ENCODE measurements at regions not wholly inside any gene's neighbourhood (a gene's known extent, or its start where the extent isn't known, plus 50 kb on each side); places are given as distances from the start of the nearest gene placed in this dataset.
"Not testable (repeated sequence)": the region's sequence is repeated elsewhere in the genome, so short reads cannot be mapped to it uniquely, and the experiment has no call there.

- Mint-ChIP-seq H3K27ac (no peak overlapping the region), H3K27me3 (no peaks in the 10 kb centered on the region), H3K36me3 (ENCODE audit: insufficient read depth) (no peaks in the 10 kb centered on the region)
These were observed 326.9 kb downstream of the NAF1 start for GRCh38 chr4:162839814-162840213.

GRCh38 chr4:162838671-162839070 lies 328.0 kb downstream of the NAF1 start:
- H3K4me1 Mint-ChIP-seq (ENCODE audit: low read depth), result no peaks in the 10 kb centered on the region
- no peaks in the 10 kb centered on the region for H3K36me3 Mint-ChIP-seq (ENCODE audit: insufficient read depth)
- no peak overlapping the region for H3K27ac Mint-ChIP-seq
- no peak overlapping the region for H3K4me3 Mint-ChIP-seq (ENCODE audit: low read depth)
- no peak for DNase-seq (ENCODE audit: low spot score, unreplicated experiment)
- peaks cover 13% of the 10 kb centered on the region for H3K9me3 Mint-ChIP-seq (ENCODE audit: low read depth)
- H3K27me3 Mint-ChIP-seq, result peaks cover under 1% of the 10 kb centered on the region
- TF ChIP-seq CTCF (IDR thresholded peaks at IDR 0.05; ENCODE audit: unreplicated experiment), result no peak

More at GRCh38 chr4:162839814-162840213, 326.9 kb downstream of the NAF1 start:
- no peak for TF ChIP-seq CTCF (IDR thresholded peaks at IDR 0.05; ENCODE audit: unreplicated experiment)
- H3K4me1 Mint-ChIP-seq (ENCODE audit: low read depth), result no peaks in the 10 kb centered on the region
- no peak for DNase-seq (ENCODE audit: low spot score, unreplicated experiment)
- H3K9me3 Mint-ChIP-seq (ENCODE audit: low read depth), result peaks cover 13% of the 10 kb centered on the region
- no peak overlapping the region for H3K4me3 Mint-ChIP-seq (ENCODE audit: low read depth)

GRCh38 chr4:162837679-162838078 lies 329.0 kb downstream of the NAF1 start:
- no peaks in the 10 kb centered on the region for H3K4me1 Mint-ChIP-seq (ENCODE audit: low read depth)
- TF ChIP-seq CTCF (IDR thresholded peaks at IDR 0.05; ENCODE audit: unreplicated experiment), result no peak

GRCh38 chr4:162837241-162837640 lies 329.4 kb downstream of the NAF1 start:
- peaks cover 13% of the 10 kb centered on the region for H3K9me3 Mint-ChIP-seq (ENCODE audit: low read depth)
- H3K4me3 Mint-ChIP-seq (ENCODE audit: low read depth), result no peak overlapping the region
- no peaks in the 10 kb centered on the region for H3K4me1 Mint-ChIP-seq (ENCODE audit: low read depth)
- TF ChIP-seq CTCF (IDR thresholded peaks at IDR 0.05; ENCODE audit: unreplicated experiment), result no peak
- no peak overlapping the region for H3K27ac Mint-ChIP-seq
- no peak for DNase-seq (ENCODE audit: low spot score, unreplicated experiment)
- no peaks in the 10 kb centered on the region for H3K36me3 Mint-ChIP-seq (ENCODE audit: insufficient read depth)
- peaks cover 5% of the 10 kb centered on the region for H3K27me3 Mint-ChIP-seq

More at GRCh38 chr4:162837679-162838078, 329.0 kb downstream of the NAF1 start:
- Mint-ChIP-seq H3K9me3 (ENCODE audit: low read depth) (peaks cover 13% of the 10 kb centered on the region), H3K36me3 (ENCODE audit: insufficient read depth) (no peaks in the 10 kb centered on the region), H3K27me3 (peaks cover 5% of the 10 kb centered on the region), H3K27ac (no peak overlapping the region), H3K4me3 (ENCODE audit: low read depth) (no peak overlapping the region)
- DNase-seq (ENCODE audit: low spot score, unreplicated experiment), result no peak

GRCh38 chr4:162836773-162837172 lies 329.9 kb downstream of the NAF1 start:
- peaks cover 13% of the 10 kb centered on the region for H3K9me3 Mint-ChIP-seq (ENCODE audit: low read depth)
- peaks cover 5% of the 10 kb centered on the region for H3K27me3 Mint-ChIP-seq
- H3K4me1 Mint-ChIP-seq (ENCODE audit: low read depth), result no peaks in the 10 kb centered on the region
- no peak overlapping the region for H3K27ac Mint-ChIP-seq
- H3K36me3 Mint-ChIP-seq (ENCODE audit: insufficient read depth), result no peaks in the 10 kb centered on the region
- H3K4me3 Mint-ChIP-seq (ENCODE audit: low read depth), result no peak overlapping the region
- DNase-seq (ENCODE audit: low spot score, unreplicated experiment), result no peak
- no peak for TF ChIP-seq CTCF (IDR thresholded peaks at IDR 0.05; ENCODE audit: unreplicated experiment)

- DNase-seq (ENCODE audit: low spot score, unreplicated experiment), result not testable (repeated sequence)
These were observed 330.4 kb downstream of the NAF1 start for GRCh38 chr4:162836258-162836657.

More at GRCh38 chr4:162836258-162836657, 330.4 kb downstream of the NAF1 start:
- H3K36me3 Mint-ChIP-seq (ENCODE audit: insufficient read depth); H3K4me3 Mint-ChIP-seq (ENCODE audit: low read depth); H3K27me3 Mint-ChIP-seq; H3K27ac Mint-ChIP-seq; H3K4me1 Mint-ChIP-seq (ENCODE audit: low read depth): not testable (repeated sequence)
- H3K9me3 Mint-ChIP-seq (ENCODE audit: low read depth), result peaks cover 13% of the 10 kb centered on the region

Data from progenitor cell of endocrine pancreas (in vitro differentiated cells).